ENCODE measurements at regions not wholly inside any gene's neighbourhood (a gene's known extent, or its start where the extent isn't known, plus 50 kb on each side); places are given as distances from the start of the nearest gene placed in this dataset.

GRCh38 chr18:61198486-61198885 is 134.7 kb upstream of the CDH20 start:
- Histone ChIP-seq H3K23ac (ENCODE audit: low read depth, low read length) (no peak overlapping the region), H3K4me2 (ENCODE audit: low read depth, low read length) (no peak overlapping the region), H4K5ac (ENCODE audit: low read depth, low read length) (no peak overlapping the region), H3K36me3 (ENCODE audit: control insufficient read depth, insufficient read depth, low read length) (no peaks in the 10 kb centered on the region), H2AFZ (replicated peaks; ENCODE audit: low read length, poor library complexity) (no peak overlapping the region), H3K4me3 (ENCODE audit: insufficient read depth, low read depth, low read length) (no peak overlapping the region), H2BK20ac (ENCODE audit: low read depth, low read length) (no peak overlapping the region), H3K4me1 (ENCODE audit: control insufficient read depth, insufficient read depth, low read length) (no peaks in the 10 kb centered on the region), H2BK5ac (ENCODE audit: low read depth, low read length, poor library complexity, severe bottlenecking) (no peak overlapping the region), H4K8ac (ENCODE audit: low read depth in 2 of 2, low read length in 2 of 2) (no peak overlapping the region), H3K79me1 (ENCODE audit: low read depth in 1 of 2, low read length in 2 of 2) (no peaks in the 10 kb centered on the region), H2AK5ac (ENCODE audit: low read depth, low read length) (no peak overlapping the region), H4K91ac (ENCODE audit: insufficient read depth, low read depth, low read length) (no peak overlapping the region), H4K20me1 (ENCODE audit: insufficient read depth, low read length) (no peaks in the 10 kb centered on the region), H3K18ac (ENCODE audit: low read depth, low read length) (no peak overlapping the region), H3K56ac (ENCODE audit: extremely low read depth, insufficient read depth, low read length) (no peak overlapping the region), H3K9me3 (ENCODE audit: control insufficient read depth, insufficient read depth, low read length) (no peaks in the 10 kb centered on the region), H3K9me1 (ENCODE audit: insufficient read depth, low read length) (no peaks in the 10 kb centered on the region), H2AK9ac (replicated peaks; ENCODE audit: low read depth, low read length, poor library complexity) (no peak overlapping the region), H3K27ac (ENCODE audit: insufficient read depth, low read length) (no peak overlapping the region), H2BK120ac (ENCODE audit: low read depth, low read length) (no peak overlapping the region), H3K27me3 (ENCODE audit: control insufficient read depth, insufficient read depth, low read length) (no peaks in the 10 kb centered on the region), H3K9ac (ENCODE audit: low read depth, low read length) (no peak overlapping the region), H3K14ac (replicated peaks; ENCODE audit: low read depth, low read length) (no peak overlapping the region), H2BK15ac (ENCODE audit: low read depth, low read length) (no peak overlapping the region), H3K4ac (ENCODE audit: low read depth, low read length) (no peak overlapping the region)
- BruUV-seq (replicated peaks): no TSS peak
- intact Hi-C loops (cut with micrococcal nuclease) (no loop called here), in situ Hi-C loops (cut with MboI; ENCODE audit: low sequenced_read_pairs) (no loop called here), dilution Hi-C loops (cut with HindIII; ENCODE audit: low sequenced_read_pairs, unreplicated experiment) (no loop called here)
- TF ChIP-seq RFX5 (IDR thresholded peaks at IDR 0.05; ENCODE audit: low read depth, low read length): no peak
- no peak for TF ChIP-seq USF2 (IDR thresholded peaks at IDR 0.05; ENCODE audit: low read depth, low read length)
- no peak for TF ChIP-seq RCOR1 (IDR thresholded peaks at IDR 0.05; ENCODE audit: insufficient replicate concordance, low read length)
- DNase-seq (no peak), ATAC-seq (ENCODE audit: low read depth) (no peak)
- CTCF ChIA-PET: no interaction called here
- POLR2A ChIA-PET (ENCODE audit: unreplicated experiment): no interaction called here

Data from IMR-90 (cell line).